Heart left ventricle (tissue), 13 donors: ENCODE measurements at regions not wholly inside any gene's neighbourhood (a gene's known extent, or its start where the extent isn't known, plus 50 kb on each side); places are given as distances from the start of the nearest gene placed in this dataset.

Experiments used
- POLR2A ChIP-seq, 2 donors: fragments of 450-650 bp; IDR thresholded peaks; one replicate each; pipeline ENCODE4 v1.6.1; 2017; ENCODE audit warnings: antibody characterized with exemption in 2 of 2, mild to moderate bottlenecking in 2 of 2, moderate library complexity in 2 of 2
- TF ChIP-seq, protein P1 (sequence below), 12 donors: fragments of 200-600 bp; sonication (generic) in 4 of 12; IDR thresholded peaks; one replicate each; pipeline versions ENCODE4 v1.5.0 to v1.8.0; 2018 to 2022; ENCODE audit warnings: antibody characterized with exemption in 12 of 12, mild to moderate bottlenecking in 5 of 12
- donor health status: ischemic (EF 13 %, LVEDD 7.1; RV severe dilation, severe dysfunction).
- donor health status: DM: no; HTN: yes; CAD: no.
- donor health status: DM: no; HTN: no; CAD: no.
- donor health status: ischemic (EF 25% LVEDD 6.9; RV normal size, moderate dysfunction).
- donor health status: ischemic (EF 25% LVEDD 5.7; RV mildly dilated, moderate dysfunction).
- donor health status: ischemic (EF 35%, LVEDD 5.7; RV mildly dilated, moderate dysfunction).
- donor health status: nonischemic (EF 11% LVEDD 7.7; RV severe dilation, severe dysfunction).
- donor health status: DM: yes; HTN: yes; CAD: no.
- donor health status: PGD.
- donor health status: ischemic (EF 29% LVEDD 5.4; RV normal size, mild dysfunction).
- donor health status: nonischemic (EF 23%, LVEDD 6.1; RV moderate dilation, normal function).

DNA sequence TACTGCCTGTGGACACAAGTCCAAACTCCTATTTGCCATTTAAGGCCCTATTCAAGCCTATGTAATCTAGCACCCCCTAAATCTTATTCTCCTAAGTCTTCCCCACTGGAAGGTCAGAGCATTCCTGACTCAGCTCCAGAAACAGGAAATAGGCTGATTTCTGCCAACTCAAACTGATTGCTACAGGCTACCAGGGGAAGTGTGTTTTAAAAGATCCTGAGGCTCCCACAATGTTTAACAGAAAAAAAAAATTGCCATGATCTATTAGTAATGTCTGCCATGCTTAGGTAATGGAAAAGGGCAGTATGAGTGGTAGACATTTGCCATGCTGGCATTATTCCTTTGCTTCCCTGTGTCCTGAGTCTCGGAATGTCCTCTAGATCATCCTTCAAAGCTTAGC lies 65.8 kb upstream of the BRINP1 start:
- TF ChIP-seq, protein P1, sequence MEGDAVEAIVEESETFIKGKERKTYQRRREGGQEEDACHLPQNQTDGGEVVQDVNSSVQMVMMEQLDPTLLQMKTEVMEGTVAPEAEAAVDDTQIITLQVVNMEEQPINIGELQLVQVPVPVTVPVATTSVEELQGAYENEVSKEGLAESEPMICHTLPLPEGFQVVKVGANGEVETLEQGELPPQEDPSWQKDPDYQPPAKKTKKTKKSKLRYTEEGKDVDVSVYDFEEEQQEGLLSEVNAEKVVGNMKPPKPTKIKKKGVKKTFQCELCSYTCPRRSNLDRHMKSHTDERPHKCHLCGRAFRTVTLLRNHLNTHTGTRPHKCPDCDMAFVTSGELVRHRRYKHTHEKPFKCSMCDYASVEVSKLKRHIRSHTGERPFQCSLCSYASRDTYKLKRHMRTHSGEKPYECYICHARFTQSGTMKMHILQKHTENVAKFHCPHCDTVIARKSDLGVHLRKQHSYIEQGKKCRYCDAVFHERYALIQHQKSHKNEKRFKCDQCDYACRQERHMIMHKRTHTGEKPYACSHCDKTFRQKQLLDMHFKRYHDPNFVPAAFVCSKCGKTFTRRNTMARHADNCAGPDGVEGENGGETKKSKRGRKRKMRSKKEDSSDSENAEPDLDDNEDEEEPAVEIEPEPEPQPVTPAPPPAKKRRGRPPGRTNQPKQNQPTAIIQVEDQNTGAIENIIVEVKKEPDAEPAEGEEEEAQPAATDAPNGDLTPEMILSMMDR (IDR thresholded peaks at IDR 0.05): no peak
- TF ChIP-seq POLR2A (IDR thresholded peaks at IDR 0.05): no peak
